Adrenal gland (tissue), 9 donors: ENCODE measurements at regions not wholly inside any gene's neighbourhood (a gene's known extent, or its start where the extent isn't known, plus 50 kb on each side); places are given as distances from the start of the nearest gene placed in this dataset.

Source experiments
- DNase-seq, 7 donors: peaks; one replicate each; pipeline ENCODE4 v3.0.0-alpha.2; 2019 to 2020
- H3K27ac ChIP-seq, 5 donors: fragments of 200-600 bp; sonication (generic) in 4 of 5; 1 replicate in 3 of 5; 2 replicates in 2 of 5; pipeline versions ENCODE4 v1.5.1 to v1.8.0; 2016 to 2020; ENCODE audit warnings: mild to moderate bottlenecking in 1 of 5
- H3K27me3 ChIP-seq: fragments of 200-600 bp; 2 replicates; pipeline ENCODE4 v1.8.0; 2021
- H3K36me3 ChIP-seq, 2 donors: fragments of 200-600 bp; replicated peaks in 1 of 2; 1 replicate in 1 of 2; 2 replicates in 1 of 2; pipeline versions ENCODE4 v1.5.1 to v1.8.0; 2018 to 2022
- H3K4me1 ChIP-seq, 2 donors: fragments of 200-600 bp; replicated peaks in 1 of 2; 1 replicate in 1 of 2; 2 replicates in 1 of 2; pipeline versions ENCODE4 v1.5.1 to v1.8.0; 2018 to 2021
- H3K4me3 ChIP-seq, 4 donors: fragments of 200-600 bp; sonication (generic) in 3 of 4; one replicate each; pipeline ENCODE4 v1.5.1; 2016 to 2018
- H3K9me3 ChIP-seq, 3 donors: fragments of 200-600 bp; sonication (generic) in 1 of 3; replicated peaks in 1 of 3; 1 replicate in 2 of 3; 2 replicates in 1 of 3; pipeline versions ENCODE4 v1.5.1 to v1.8.0; 2016 to 2021
- POLR2A ChIP-seq, 2 donors: fragments of 450-650 bp; IDR thresholded peaks; one replicate each; pipeline ENCODE4 v1.6.1; 2017; ENCODE audit warnings: antibody characterized with exemption in 2 of 2, mild to moderate bottlenecking in 2 of 2, moderate library complexity in 1 of 2
- WGBS, 4 donors: extraction: QIAGEN DNeasy Blood & Tissue Kit in 2 of 4; methylation state at CpG; one replicate each; pipeline versions ENCODE4 v1.1.5 to v1.1.7; 2013 to 2017; 5-methylcytosine and 5-hydroxymethylcytosine counted together
- intact Hi-C, 2 donors: fragments of 100-400 bp; cut with DNase I; formaldehyde crosslinking; loops; one replicate each; pipeline versions ENCODE4 v1.14.1 to v1.15.0; 2022 to 2023
- TF ChIP-seq, protein P1 (sequence below), 6 experiments: fragments of 450-650 bp in 4 of 6; fragments of 200-600 bp in 2 of 6; sonication (generic) in 1 of 6; IDR thresholded peaks; 1 replicate in 5 of 6; 2 replicates in 1 of 6; pipeline versions ENCODE4 v1.5.1 to v1.8.0; 2016 to 2021; ENCODE audit warnings: antibody characterized with exemption in 6 of 6, mild to moderate bottlenecking in 2 of 6, moderate library complexity in 1 of 6
- donor health status: healthy with polysubstance abuse.
- donor health status: Bipolar disorder and iron deficiency.
- donor health status: DM: yes; HTN: yes; CAD: no.
- donor health status: DM: no; HTN: no; CAD: no.
- donor health status: DM: no; HTN: no; CAD: no.

GRCh38 chr16:65895906-65896305, 470.6 kb upstream of the CDH5 start:
- no peaks in the 10 kb centered on the region for H3K27me3 ChIP-seq
- H3K4me3 ChIP-seq, result no peak overlapping the region
- DNase-seq, result no peak
- no peaks in the 10 kb centered on the region for H3K9me3 ChIP-seq
- H3K36me3 ChIP-seq, result no peaks in the 10 kb centered on the region
- no peaks in the 10 kb centered on the region for H3K4me1 ChIP-seq
- H3K27ac ChIP-seq, result no peak overlapping the region
- no peak for TF ChIP-seq POLR2A (IDR thresholded peaks at IDR 0.05)
- 85 to 100% (median 96%) methylated on average over 1 of the region's 1 CpG for WGBS, 4 donors
- intact Hi-C loops, result no loop called here

- Histone ChIP-seq H3K9me3 (no peaks in the 10 kb centered on the region), H3K4me1 (no peaks in the 10 kb centered on the region), H3K27ac (no peak overlapping the region), H3K27me3 (no peaks in the 10 kb centered on the region), H3K4me3 (no peak overlapping the region), H3K36me3 (no peaks in the 10 kb centered on the region)
- 70 to 76% (median 73%) methylated on average over 3 of the region's 3 CpGs; no CpG with 5 or more reads in 1 of the 4 donors for WGBS, 4 donors
- DNase-seq, result no peak
- intact Hi-C loops, result no loop called here
- no peak for TF ChIP-seq POLR2A (IDR thresholded peaks at IDR 0.05)
- TF ChIP-seq, protein P1, sequence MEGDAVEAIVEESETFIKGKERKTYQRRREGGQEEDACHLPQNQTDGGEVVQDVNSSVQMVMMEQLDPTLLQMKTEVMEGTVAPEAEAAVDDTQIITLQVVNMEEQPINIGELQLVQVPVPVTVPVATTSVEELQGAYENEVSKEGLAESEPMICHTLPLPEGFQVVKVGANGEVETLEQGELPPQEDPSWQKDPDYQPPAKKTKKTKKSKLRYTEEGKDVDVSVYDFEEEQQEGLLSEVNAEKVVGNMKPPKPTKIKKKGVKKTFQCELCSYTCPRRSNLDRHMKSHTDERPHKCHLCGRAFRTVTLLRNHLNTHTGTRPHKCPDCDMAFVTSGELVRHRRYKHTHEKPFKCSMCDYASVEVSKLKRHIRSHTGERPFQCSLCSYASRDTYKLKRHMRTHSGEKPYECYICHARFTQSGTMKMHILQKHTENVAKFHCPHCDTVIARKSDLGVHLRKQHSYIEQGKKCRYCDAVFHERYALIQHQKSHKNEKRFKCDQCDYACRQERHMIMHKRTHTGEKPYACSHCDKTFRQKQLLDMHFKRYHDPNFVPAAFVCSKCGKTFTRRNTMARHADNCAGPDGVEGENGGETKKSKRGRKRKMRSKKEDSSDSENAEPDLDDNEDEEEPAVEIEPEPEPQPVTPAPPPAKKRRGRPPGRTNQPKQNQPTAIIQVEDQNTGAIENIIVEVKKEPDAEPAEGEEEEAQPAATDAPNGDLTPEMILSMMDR (IDR thresholded peaks at IDR 0.05), result no peak
Measured at GRCh38 chr16:65895486-65895885, 471.0 kb upstream of the CDH5 start.

DNA sequence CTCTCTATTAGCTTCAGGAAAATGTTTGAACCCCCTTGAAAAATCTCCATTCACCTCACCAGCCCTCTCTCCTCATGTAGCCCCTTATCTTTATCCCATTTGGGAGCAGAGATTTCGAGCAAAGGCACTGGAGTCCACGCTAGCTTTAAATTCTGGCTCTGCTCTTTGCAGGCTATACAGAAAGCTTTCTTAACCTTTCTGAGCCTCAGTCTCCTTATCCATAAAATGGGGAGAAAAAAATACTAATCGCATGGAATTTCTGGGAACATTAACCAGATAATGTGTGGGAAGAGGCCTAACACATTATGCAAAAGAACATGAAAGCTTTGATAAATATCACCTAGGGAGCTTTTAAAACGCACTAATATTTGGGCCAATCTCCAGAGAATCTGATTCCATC, 476.3 kb upstream of the CDH5 start:
- Histone ChIP-seq H3K4me3 (no peak overlapping the region), H3K9me3 (no peaks in the 10 kb centered on the region), H3K4me1 (no peaks in the 10 kb centered on the region), H3K36me3 (no peaks in the 10 kb centered on the region), H3K27ac (no peak overlapping the region), H3K27me3 (no peaks in the 10 kb centered on the region)
- intact Hi-C loops, result no loop called here
- WGBS, 4 donors, result 87 to 94% (median 93%) methylated on average over 4 of the region's 4 CpGs
- DNase-seq, result no peak
- no peak for TF ChIP-seq POLR2A (IDR thresholded peaks at IDR 0.05)

DNA sequence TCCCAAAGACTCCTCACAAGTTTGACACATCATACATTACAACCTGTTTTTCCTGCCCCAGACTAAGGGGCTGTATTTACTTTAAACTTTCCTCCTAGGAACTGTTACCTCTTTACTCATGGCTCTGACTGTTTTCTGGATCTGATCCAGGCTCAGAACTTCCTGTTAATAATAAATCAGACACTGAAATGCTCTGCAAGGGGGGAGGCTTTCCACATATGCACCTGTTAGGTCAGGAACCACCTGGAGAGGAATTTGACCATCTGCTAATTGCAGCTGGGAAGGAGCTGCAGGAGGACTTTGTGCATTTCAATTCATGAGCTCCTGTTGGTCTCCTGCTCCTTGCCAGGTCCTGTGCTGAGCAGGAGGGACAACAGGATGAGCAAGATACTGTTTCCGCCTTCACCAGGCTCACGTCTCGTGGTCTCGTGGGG, 476.9 kb upstream of the CDH5 start:
- H3K4me3 ChIP-seq, result no peak overlapping the region
- H3K36me3 ChIP-seq, result no peaks in the 10 kb centered on the region
- no peaks in the 10 kb centered on the region for H3K9me3 ChIP-seq
- TF ChIP-seq, protein P1 (IDR thresholded peaks at IDR 0.05), result no peak
- TF ChIP-seq POLR2A (IDR thresholded peaks at IDR 0.05), result no peak
- WGBS, 4 donors, result 59 to 67% (median 60%) methylated on average over 3 to 4 of the region's 4 CpGs; no CpG with 5 or more reads in 1 of the 4 donors
- no peak for DNase-seq
- H3K4me1 ChIP-seq, result no peaks in the 10 kb centered on the region
- no peak overlapping the region for H3K27ac ChIP-seq
- H3K27me3 ChIP-seq, result no peaks in the 10 kb centered on the region
- intact Hi-C loops, result no loop called here

DNA sequence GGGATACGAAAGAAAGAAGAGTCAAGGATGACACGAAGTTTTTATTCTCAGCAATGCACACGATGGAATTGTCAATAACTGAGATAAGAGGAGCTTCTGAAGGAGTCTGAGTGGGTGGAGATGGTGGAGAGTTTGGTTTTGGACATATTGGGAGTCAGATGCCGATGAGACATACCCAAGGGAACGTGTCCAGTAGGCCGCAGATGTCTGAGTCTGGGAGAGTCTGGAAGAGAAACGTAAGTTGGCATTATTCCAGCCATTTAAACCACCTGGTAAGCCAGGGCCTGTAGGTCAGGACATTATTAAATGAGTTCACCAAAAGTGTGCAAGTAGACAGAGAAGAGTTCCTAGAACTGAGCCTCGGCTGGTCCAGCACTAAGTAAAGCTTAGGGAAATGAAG, 478.3 kb upstream of the CDH5 start:
- intact Hi-C loops, result no loop called here
- H3K27ac ChIP-seq, result no peak overlapping the region
- no peak for TF ChIP-seq POLR2A (IDR thresholded peaks at IDR 0.05)
- TF ChIP-seq, protein P1 (IDR thresholded peaks at IDR 0.05), result no peak
- H3K27me3 ChIP-seq, result no peaks in the 10 kb centered on the region
- WGBS, 4 donors, result 84 to 89% (median 86%) methylated on average over 8 of the region's 8 CpGs
- no peaks in the 10 kb centered on the region for H3K9me3 ChIP-seq
- no peaks in the 10 kb centered on the region for H3K36me3 ChIP-seq
- no peak for DNase-seq
- H3K4me1 ChIP-seq, result no peaks in the 10 kb centered on the region
- H3K4me3 ChIP-seq, result no peak overlapping the region
